ENCODE measurements at regions not wholly inside any gene's neighbourhood (a gene's known extent, or its start where the extent isn't known, plus 50 kb on each side); places are given as distances from the start of the nearest gene placed in this dataset.

DNA sequence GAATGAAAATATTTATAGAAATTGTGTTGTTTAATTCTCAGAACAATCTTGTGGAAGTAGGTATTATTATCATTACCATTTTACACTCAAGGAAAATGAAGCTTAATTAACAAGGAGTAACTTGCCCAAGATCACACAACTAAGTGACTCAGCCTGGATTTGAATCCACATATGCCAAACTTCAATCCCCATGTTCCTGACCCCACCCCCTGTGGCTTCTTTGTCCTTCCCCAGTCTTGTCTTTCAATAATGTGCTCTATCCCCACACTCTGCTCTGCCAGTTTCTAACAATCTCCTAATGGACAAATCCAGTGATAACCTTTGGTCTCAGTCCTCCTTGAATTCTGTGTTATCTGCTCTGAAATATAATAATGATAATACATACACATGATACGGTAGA is 355.2 kb downstream of the BMP4 start:
- no peaks in the 10 kb centered on the region for H3K9me3 ChIP-seq
- ChIA-PET POLR2A (no interaction called here), CTCF (no interaction called here)
- DNase-seq, result no peak
- no peaks in the 10 kb centered on the region for H3F3A ChIP-seq (replicated peaks; ENCODE audit: insufficient read depth)
- 16% methylated on average over 1 of the region's 1 CpG for WGBS (ENCODE audit: low lambda C conversion rate)
- no peak overlapping the region for H3K4me3 ChIP-seq (ENCODE audit: low read depth in 2 of 2, low read length in 1 of 2)
- H4K20me1 ChIP-seq (ENCODE audit: insufficient read depth), result no peaks in the 10 kb centered on the region
- no peak overlapping the region for H3K27ac ChIP-seq (ENCODE audit: low read depth in 2 of 2, low read length in 1 of 2)
- H3K9me2 ChIP-seq, result no peaks in the 10 kb centered on the region
- no peak overlapping the region for H3K4me2 ChIP-seq
- H3K79me2 ChIP-seq (ENCODE audit: insufficient read depth), result no peaks in the 10 kb centered on the region
- no peak overlapping the region for H2AFZ ChIP-seq (ENCODE audit: low read depth)
- TF ChIP-seq RXRA (IDR thresholded peaks at IDR 0.05; ENCODE audit: borderline replicate concordance, low read depth), result no peak
- no peak for TF ChIP-seq GATA2 (CRISPR knock-in tag; IDR thresholded peaks at IDR 0.05)
- TF ChIP-seq NRF1 (IDR thresholded peaks at IDR 0.05; ENCODE audit: low read depth, low read length), result no peak
- TF ChIP-seq RAD21 (IDR thresholded peaks at IDR 0.05; ENCODE audit: low read length), result no peak
- TF ChIP-seq SIN3A (IDR thresholded peaks at IDR 0.05; ENCODE audit: borderline replicate concordance, low read depth, low read length), result no peak
- TF ChIP-seq, protein P1, sequence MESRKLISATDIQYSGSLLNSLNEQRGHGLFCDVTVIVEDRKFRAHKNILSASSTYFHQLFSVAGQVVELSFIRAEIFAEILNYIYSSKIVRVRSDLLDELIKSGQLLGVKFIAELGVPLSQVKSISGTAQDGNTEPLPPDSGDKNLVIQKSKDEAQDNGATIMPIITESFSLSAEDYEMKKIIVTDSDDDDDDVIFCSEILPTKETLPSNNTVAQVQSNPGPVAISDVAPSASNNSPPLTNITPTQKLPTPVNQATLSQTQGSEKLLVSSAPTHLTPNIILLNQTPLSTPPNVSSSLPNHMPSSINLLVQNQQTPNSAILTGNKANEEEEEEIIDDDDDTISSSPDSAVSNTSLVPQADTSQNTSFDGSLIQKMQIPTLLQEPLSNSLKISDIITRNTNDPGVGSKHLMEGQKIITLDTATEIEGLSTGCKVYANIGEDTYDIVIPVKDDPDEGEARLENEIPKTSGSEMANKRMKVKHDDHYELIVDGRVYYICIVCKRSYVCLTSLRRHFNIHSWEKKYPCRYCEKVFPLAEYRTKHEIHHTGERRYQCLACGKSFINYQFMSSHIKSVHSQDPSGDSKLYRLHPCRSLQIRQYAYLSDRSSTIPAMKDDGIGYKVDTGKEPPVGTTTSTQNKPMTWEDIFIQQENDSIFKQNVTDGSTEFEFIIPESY (IDR thresholded peaks at IDR 0.05; ENCODE audit: borderline replicate concordance, low read depth), result no peak
- no peak for TF ChIP-seq USF1 (IDR thresholded peaks at IDR 0.05; ENCODE audit: borderline replicate concordance, low read depth)
- TF ChIP-seq TEAD4 (IDR thresholded peaks at IDR 0.05; ENCODE audit: borderline replicate concordance, insufficient read depth), result no peak
- TF ChIP-seq MAX (IDR thresholded peaks at IDR 0.05; ENCODE audit: low read depth), result no peak
- no peak for TF ChIP-seq REST (IDR thresholded peaks at IDR 0.05; ENCODE audit: low read depth, low read length)
- H3K4me1 ChIP-seq (ENCODE audit: control insufficient read depth in 1 of 2, insufficient read depth in 2 of 2, low read depth in 1 of 2, low read length in 1 of 2), result no peaks in the 10 kb centered on the region
- no peaks in the 10 kb centered on the region for H3K36me3 ChIP-seq (replicated peaks in 1 of 2; ENCODE audit: control insufficient read depth in 1 of 2, insufficient read depth in 2 of 2, low read length in 1 of 2)
- H3K27me3 ChIP-seq (ENCODE audit: insufficient read depth), result no peaks in the 10 kb centered on the region; the same call in 1 of the 2 replicates
- H3K9ac ChIP-seq, result no peak overlapping the region
